CD4-positive, CD25-positive, alpha-beta regulatory T cell (primary cell): ENCODE measurements at regions not wholly inside any gene's neighbourhood (a gene's known extent, or its start where the extent isn't known, plus 50 kb on each side); places are given as distances from the start of the nearest gene placed in this dataset.

Source experiments
- ATAC-seq, 2 donors: fragments of 150-1000 bp; cut with Tn5 transposase; one replicate each; pipeline ENCODE4 v1.10.0; 2021; ENCODE audit warnings: low read depth in 2 of 2, moderate number of reproducible peaks in 2 of 2, moderate library complexity in 1 of 2
- DNase-seq, 3 donors: peaks; one replicate each; pipeline versions ENCODE4 v3.0.0 to v3.0.0-alpha.2; 2012 to 2022; ENCODE audit warnings: mixed read lengths in 1 of 3
- H3K27ac ChIP-seq: one replicate; pipeline ENCODE4 v1.7.0; 2013; ENCODE audit warnings: mild to moderate bottlenecking, low read length; ENCODE audit not compliant: insufficient read depth, poor library complexity, severe bottlenecking
- H3K27me3 ChIP-seq: one replicate; pipeline ENCODE4 v1.7.0; 2013; ENCODE audit warnings: low read length; ENCODE audit not compliant: control insufficient read depth, insufficient read depth
- H3K36me3 ChIP-seq: one replicate; pipeline ENCODE4 v1.7.0; 2013; ENCODE audit warnings: mild to moderate bottlenecking, low read length, moderate library complexity; ENCODE audit not compliant: control insufficient read depth, insufficient read depth
- H3K4me1 ChIP-seq: 2 replicates; pipeline ENCODE4 v1.7.0; 2013; ENCODE audit warnings: mild to moderate bottlenecking, low read length; ENCODE audit not compliant: insufficient read depth, control insufficient read depth, poor library complexity, severe bottlenecking
- H3K4me3 ChIP-seq: one replicate; pipeline ENCODE4 v1.7.0; 2013; ENCODE audit warnings: low read depth, mild to moderate bottlenecking, low read length, moderate library complexity
- H3K9me3 ChIP-seq, 2 experiments: 1 replicate in 1 of 2; 2 replicates in 1 of 2; pipeline ENCODE4 v1.7.0; 2013; ENCODE audit warnings: low read length in 2 of 2, mild to moderate bottlenecking in 1 of 2, moderate library complexity in 1 of 2; ENCODE audit not compliant: control insufficient read depth in 2 of 2
- H3K27ac Mint-ChIP-seq, 3 donors: one replicate each; pipeline ENCODE4 v1.8.0; 2020 to 2022; ENCODE audit warnings: mild to moderate bottlenecking in 3 of 3, mixed read lengths in 3 of 3, moderate library complexity in 2 of 3
- H3K27me3 Mint-ChIP-seq: one replicate; pipeline ENCODE4 v1.8.0; 2022; ENCODE audit warnings: mild to moderate bottlenecking, mixed read lengths
- H3K36me3 Mint-ChIP-seq: one replicate; pipeline ENCODE4 v1.8.0; 2020; ENCODE audit warnings: mixed read lengths
- H3K4me1 Mint-ChIP-seq, 4 donors: one replicate each; pipeline ENCODE4 v1.8.0; 2020 to 2022; ENCODE audit warnings: mixed read lengths in 4 of 4, mild to moderate bottlenecking in 1 of 4
- H3K4me3 Mint-ChIP-seq, 4 donors: one replicate each; pipeline ENCODE4 v1.8.0; 2020 to 2022; ENCODE audit warnings: mild to moderate bottlenecking in 4 of 4, mixed read lengths in 4 of 4, moderate library complexity in 3 of 4
- H3K9me3 Mint-ChIP-seq, 7 donors: one replicate each; pipeline ENCODE4 v1.8.0; 2020 to 2022; ENCODE audit warnings: mixed read lengths in 7 of 7, mild to moderate bottlenecking in 3 of 7, moderate library complexity in 2 of 7

DNA sequence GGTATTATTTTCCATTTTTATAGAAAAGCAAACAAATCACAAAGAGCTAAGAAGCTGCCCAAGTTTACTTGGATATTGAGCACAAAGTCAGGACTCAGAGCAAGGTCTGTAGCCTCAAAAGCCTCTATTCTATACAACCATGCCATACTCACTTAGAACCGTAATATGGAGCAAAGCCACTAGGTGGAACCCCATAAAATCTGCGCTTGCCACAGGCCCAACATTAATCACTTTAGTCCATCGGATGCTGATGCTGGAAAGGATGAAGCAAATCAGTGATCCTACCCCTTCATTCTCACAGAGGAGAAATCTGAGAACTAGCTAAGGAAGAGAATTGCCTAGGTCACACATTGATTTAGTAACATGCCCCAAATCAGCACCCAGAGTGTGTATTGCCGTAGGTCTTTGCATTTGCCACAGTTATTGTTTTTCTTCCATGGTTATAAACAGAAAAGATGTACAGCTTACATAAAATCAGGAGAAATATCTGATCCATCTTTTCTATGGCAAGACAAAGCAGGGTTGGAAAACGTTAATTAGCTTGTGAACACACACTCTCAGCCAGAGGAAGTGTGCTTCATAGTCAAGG lies 56.7 kb upstream of the RAB38 start:
- Mint-ChIP-seq H3K27me3 (no peaks in the 10 kb centered on the region), H3K4me3 (no peak overlapping the region), H3K27ac (no peak overlapping the region), H3K36me3 (peaks cover 7% of the 10 kb centered on the region), H3K4me1 (peaks cover 0 to 5% (median 0%) of the 10 kb centered on the region in 4 donors), H3K9me3 (peaks cover 1 to 30% (median 10%) of the 10 kb centered on the region in 7 donors)
- Histone ChIP-seq H3K27ac (no peak overlapping the region), H3K4me1 (no peaks in the 10 kb centered on the region), H3K36me3 (no peaks in the 10 kb centered on the region), H3K4me3 (no peak overlapping the region), H3K9me3 (peaks cover 24 to 33% of the 10 kb centered on the region in 2 experiments), H3K27me3 (no peaks in the 10 kb centered on the region)
- DNase-seq (peak in 2 of 3 donors; percentile 16 to 54), ATAC-seq (peak in 1 of 2 donors; percentile 37)

DNA sequence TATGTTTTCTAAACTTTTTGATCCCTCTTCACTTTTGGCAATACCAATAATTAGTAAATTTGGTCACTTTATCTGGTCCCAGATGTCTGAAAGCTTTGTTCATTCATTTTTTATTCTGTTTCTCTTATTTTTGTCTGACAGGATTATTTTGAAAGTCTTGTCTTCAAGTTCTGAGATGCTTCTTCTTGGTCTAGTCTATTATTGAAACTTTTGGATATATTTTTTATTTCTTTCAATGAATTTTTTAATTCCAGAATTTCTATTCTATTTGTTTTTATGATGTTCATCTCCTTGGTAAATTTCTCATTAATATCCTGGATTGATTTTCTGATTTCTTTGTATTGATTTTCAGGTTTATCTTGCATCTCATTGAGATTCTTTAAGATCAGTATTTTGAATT lies 54.1 kb upstream of the RAB38 start:
- ATAC-seq (no peak), DNase-seq (no peak)
- H3K36me3 Mint-ChIP-seq = peaks cover 9% of the 10 kb centered on the region
- no peaks in the 10 kb centered on the region for H3K27me3 Mint-ChIP-seq
- H3K4me1 ChIP-seq = no peaks in the 10 kb centered on the region
- H3K9me3 ChIP-seq = peaks cover 39 to 45% of the 10 kb centered on the region in 2 experiments
- H3K9me3 Mint-ChIP-seq = peaks cover 4 to 52% (median 26%) of the 10 kb centered on the region in 7 donors
- H3K4me1 Mint-ChIP-seq = peaks cover 0 to 4% (median 0%) of the 10 kb centered on the region in 4 donors
- H3K36me3 ChIP-seq = no peaks in the 10 kb centered on the region
- H3K4me3 Mint-ChIP-seq = no peak overlapping the region
- H3K4me3 ChIP-seq = no peak overlapping the region
- H3K27me3 ChIP-seq = no peaks in the 10 kb centered on the region
- H3K27ac Mint-ChIP-seq = no peak overlapping the region
- H3K27ac ChIP-seq = no peak overlapping the region
